ENCODE measurements at regions not wholly inside any gene's neighbourhood (a gene's known extent, or its start where the extent isn't known, plus 50 kb on each side); places are given as distances from the start of the nearest gene placed in this dataset.

DNA sequence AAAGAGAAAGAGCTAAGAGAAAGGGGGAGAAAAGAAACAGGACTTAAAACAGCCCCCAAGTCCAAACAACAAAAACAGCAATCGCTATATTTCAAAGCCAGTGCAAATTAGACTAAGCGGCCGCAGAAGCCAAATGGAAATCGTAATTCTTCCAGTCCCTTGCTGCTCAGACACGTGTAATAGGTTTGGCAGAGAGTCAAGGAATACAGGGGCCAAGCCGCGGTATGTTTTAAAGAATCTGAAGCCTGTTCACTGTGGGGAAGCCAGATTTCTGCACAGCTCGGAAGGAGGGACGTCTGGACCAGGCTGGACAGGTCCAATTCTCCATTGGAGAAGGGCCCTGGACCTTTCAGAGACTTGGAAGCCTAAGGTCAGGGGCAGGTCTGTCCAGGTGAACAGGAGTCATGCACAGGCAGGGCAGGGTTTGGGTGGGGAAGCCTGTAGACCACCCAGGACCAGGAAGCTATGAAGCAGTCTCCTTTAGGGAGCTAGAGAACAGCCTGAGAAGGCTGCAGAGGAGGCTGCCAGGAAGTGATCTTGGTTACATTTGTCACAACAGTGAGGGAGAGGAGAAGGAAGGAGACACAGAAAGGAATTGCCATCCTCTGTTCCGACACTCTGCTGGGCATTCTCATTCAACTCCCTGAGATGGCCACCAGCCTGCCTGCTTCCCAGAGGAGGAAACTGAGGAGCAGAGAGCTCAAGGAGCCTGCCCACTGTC is 265.5 kb upstream of the ISX start:
- peaks cover 5% of the 10 kb centered on the region for H3K4me1 Mint-ChIP-seq (ENCODE audit: unreplicated experiment)

GRCh38 chr22:34801221-34801620 is 264.7 kb upstream of the ISX start:
- no peak for DNase-seq (ENCODE audit: extremely low spot score, unreplicated experiment)
- Mint-ChIP-seq H3K4me1 (ENCODE audit: unreplicated experiment) (peaks cover 5% of the 10 kb centered on the region), H3K36me3 (no peaks in the 10 kb centered on the region), H3K4me3 (no peak overlapping the region), H3K9me3 (no peaks in the 10 kb centered on the region), H3K27ac (no peak overlapping the region), H3K27me3 (peaks cover 7% of the 10 kb centered on the region)
- no peak for TF ChIP-seq CTCF (conservative IDR thresholded peaks at IDR 0.05)

More for the DNA sequence above, 265.5 kb upstream of the ISX start:
- Mint-ChIP-seq H3K4me3 (no peak overlapping the region), H3K27me3 (peaks cover 7% of the 10 kb centered on the region), H3K27ac (no peak overlapping the region), H3K9me3 (no peaks in the 10 kb centered on the region), H3K36me3 (no peaks in the 10 kb centered on the region)
- TF ChIP-seq CTCF (conservative IDR thresholded peaks at IDR 0.05), result no peak
- no peak for DNase-seq (ENCODE audit: extremely low spot score, unreplicated experiment)

- peaks cover 7% of the 10 kb centered on the region for H3K27me3 Mint-ChIP-seq
- H3K9me3 Mint-ChIP-seq, result peaks cover 5% of the 10 kb centered on the region
- H3K27ac Mint-ChIP-seq, result no peak overlapping the region
- H3K4me1 Mint-ChIP-seq (ENCODE audit: unreplicated experiment), result peaks cover 5% of the 10 kb centered on the region
- no peak for TF ChIP-seq CTCF (conservative IDR thresholded peaks at IDR 0.05)
- H3K4me3 Mint-ChIP-seq, result no peak overlapping the region
- no peak for DNase-seq (ENCODE audit: extremely low spot score, unreplicated experiment)
- no peaks in the 10 kb centered on the region for H3K36me3 Mint-ChIP-seq
Observed at GRCh38 chr22:34804091-34804490, 261.9 kb upstream of the ISX start.

- H3K9me3 Mint-ChIP-seq, result peaks cover 10% of the 10 kb centered on the region
- no peak for TF ChIP-seq CTCF (conservative IDR thresholded peaks at IDR 0.05)
- H3K27ac Mint-ChIP-seq, result no peak overlapping the region
- H3K4me3 Mint-ChIP-seq, result no peak overlapping the region
- H3K36me3 Mint-ChIP-seq, result no peaks in the 10 kb centered on the region
- H3K4me1 Mint-ChIP-seq (ENCODE audit: unreplicated experiment), result peaks cover 5% of the 10 kb centered on the region
- no peak for DNase-seq (ENCODE audit: extremely low spot score, unreplicated experiment)
- H3K27me3 Mint-ChIP-seq, result peaks cover 4% of the 10 kb centered on the region
Observed at GRCh38 chr22:34804604-34805003, 261.4 kb upstream of the ISX start.

DNA sequence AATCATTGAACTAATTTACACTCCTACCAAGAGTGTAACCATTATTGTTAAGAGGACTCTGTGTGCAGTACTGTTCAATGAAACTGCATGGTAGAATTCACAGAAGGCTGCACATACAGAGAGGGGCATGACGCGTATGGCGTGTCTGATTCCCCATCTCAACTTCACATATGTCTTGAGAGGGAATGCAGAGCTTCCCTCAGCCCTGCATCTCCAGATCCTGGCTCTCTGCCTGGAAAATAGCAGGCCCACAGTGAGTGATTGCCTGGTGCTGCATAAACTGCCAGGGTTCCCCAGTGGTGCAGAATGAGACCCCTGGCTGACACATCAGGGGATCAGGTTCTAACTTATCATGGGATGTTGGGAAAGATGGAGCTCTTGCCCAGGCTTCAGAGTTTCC is 260.2 kb upstream of the ISX start:
- DNase-seq (ENCODE audit: extremely low spot score, unreplicated experiment), result no peak
- no peak overlapping the region for H3K27ac Mint-ChIP-seq
- no peaks in the 10 kb centered on the region for H3K27me3 Mint-ChIP-seq
- peaks cover 10% of the 10 kb centered on the region for H3K9me3 Mint-ChIP-seq
- H3K4me3 Mint-ChIP-seq, result no peak overlapping the region
- TF ChIP-seq CTCF (conservative IDR thresholded peaks at IDR 0.05), result no peak
- H3K36me3 Mint-ChIP-seq, result no peaks in the 10 kb centered on the region
- H3K4me1 Mint-ChIP-seq (ENCODE audit: unreplicated experiment), result peaks cover under 1% of the 10 kb centered on the region
